PFSK-1 (cell line): ENCODE measurements at regions not wholly inside any gene's neighbourhood (a gene's known extent, or its start where the extent isn't known, plus 50 kb on each side); places are given as distances from the start of the nearest gene placed in this dataset.

Experiments used
- FOXP2 ChIP-seq: optimal IDR thresholded peaks from 2 replicates; pipeline ENCODE3; 2011; ENCODE audit warnings: borderline replicate concordance, control low read depth, inconsistent platforms; ENCODE audit not compliant: insufficient read depth; ENCODE audit errors: extremely low read length, extremely low read depth
- POLR2AphosphoS5 ChIP-seq: IDR thresholded peaks from 2 replicates; pipeline ENCODE4 v1.6.1; 2012; ENCODE audit warnings: low read depth, mild to moderate bottlenecking, control low read depth, low read length, moderate library complexity
- REST ChIP-seq, 2 experiments: IDR thresholded peaks; 2 replicates each; pipeline versions ENCODE4 v1.6.1 to v1.8.0; 2011 to 2012; ENCODE audit warnings: low read depth in 2 of 2, low read length in 2 of 2, control low read depth in 1 of 2, inconsistent platforms in 1 of 2, mild to moderate bottlenecking in 1 of 2, moderate library complexity in 1 of 2; ENCODE audit not compliant: insufficient read depth in 1 of 2
- SIN3A ChIP-seq: IDR thresholded peaks from 2 replicates; pipeline ENCODE4 v1.6.1; 2012; ENCODE audit warnings: mild to moderate bottlenecking, low read length, moderate library complexity, borderline replicate concordance; ENCODE audit not compliant: insufficient read depth
- TAF1 ChIP-seq: IDR thresholded peaks from 2 replicates; pipeline ENCODE4 v1.6.1; 2012; ENCODE audit warnings: low read length, control low read depth, borderline replicate concordance; ENCODE audit not compliant: insufficient read depth

- no peak for TF ChIP-seq REST (IDR thresholded peaks at IDR 0.05; ENCODE audit: insufficient read depth in 1 of 2, low read depth in 2 of 2, low read length in 2 of 2)
Measured at GRCh38 chr10:123480344-123480743, 185.8 kb upstream of the GPR26 start.

- TF ChIP-seq SIN3A, result no peak
- no peak for TF ChIP-seq REST (IDR thresholded peaks at IDR 0.05; ENCODE audit: insufficient read depth in 1 of 2, low read depth in 2 of 2, low read length in 2 of 2)
- TF ChIP-seq POLR2AphosphoS5, result no peak
- no peak for TF ChIP-seq TAF1
- TF ChIP-seq FOXP2, result no peak
Measured at GRCh38 chr10:123480845-123481244, 185.3 kb upstream of the GPR26 start.

DNA sequence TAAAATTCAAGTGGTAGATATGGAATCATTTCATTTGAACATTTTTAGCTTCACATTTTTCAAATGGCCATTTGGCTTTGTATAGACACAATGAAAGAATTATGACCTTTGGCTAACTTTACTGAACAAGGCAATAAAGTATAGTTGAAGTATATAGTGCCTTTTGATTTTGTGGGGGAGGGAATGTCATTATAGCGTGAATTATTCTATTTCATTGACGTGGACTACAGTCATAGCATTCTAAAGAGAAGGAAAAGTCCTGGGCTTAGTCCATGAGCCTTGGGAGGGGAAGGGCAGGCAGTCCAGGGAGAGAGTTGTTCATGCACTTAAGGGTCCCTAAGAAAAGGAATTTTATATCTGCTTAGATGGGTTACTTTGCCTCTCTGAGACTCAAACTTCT is 181.4 kb upstream of the GPR26 start:
- no peak for TF ChIP-seq REST (IDR thresholded peaks at IDR 0.05; ENCODE audit: insufficient read depth in 1 of 2, low read depth in 2 of 2, low read length in 2 of 2)
- TF ChIP-seq FOXP2, result no peak
- TF ChIP-seq SIN3A, result no peak
- no peak for TF ChIP-seq POLR2AphosphoS5
- no peak for TF ChIP-seq TAF1

- TF ChIP-seq TAF1 (no peak), REST (IDR thresholded peaks at IDR 0.05; ENCODE audit: insufficient read depth in 1 of 2, low read depth in 2 of 2, low read length in 2 of 2) (no peak), FOXP2 (no peak), SIN3A (no peak), POLR2AphosphoS5 (no peak)
Measured at GRCh38 chr10:123485341-123485960, 180.7 kb upstream of the GPR26 start.

GRCh38 chr10:123488436-123488835 is 177.7 kb upstream of the GPR26 start:
- TF ChIP-seq TAF1 (no peak), POLR2AphosphoS5 (no peak), FOXP2 (no peak), REST (IDR thresholded peaks at IDR 0.05; ENCODE audit: insufficient read depth in 1 of 2, low read depth in 2 of 2, low read length in 2 of 2) (no peak), SIN3A (no peak)
